OCI-LY1 (cell line): ENCODE measurements at regions not wholly inside any gene's neighbourhood (a gene's known extent, or its start where the extent isn't known, plus 50 kb on each side); places are given as distances from the start of the nearest gene placed in this dataset.

Experiments
- EZH2 ChIP-seq: fragments of 200-600 bp; sonication (generic), shearing (Covaris generic); IDR thresholded peaks from 2 replicates; pipeline ENCODE4 v1.8.0; 2017; ENCODE audit warnings: borderline replicate concordance, mixed run types, mild to moderate bottlenecking, antibody characterized with exemption, low read length, moderate library complexity, mixed read lengths
- TF ChIP-seq, protein P1 (sequence below): fragments of 200-600 bp; sonication (generic), shearing (Covaris generic); IDR thresholded peaks from 2 replicates; pipeline ENCODE4 v1.5.1; 2017; ENCODE audit warnings: mild to moderate bottlenecking, antibody characterized with exemption, low read length, moderate library complexity, mixed read lengths

DNA sequence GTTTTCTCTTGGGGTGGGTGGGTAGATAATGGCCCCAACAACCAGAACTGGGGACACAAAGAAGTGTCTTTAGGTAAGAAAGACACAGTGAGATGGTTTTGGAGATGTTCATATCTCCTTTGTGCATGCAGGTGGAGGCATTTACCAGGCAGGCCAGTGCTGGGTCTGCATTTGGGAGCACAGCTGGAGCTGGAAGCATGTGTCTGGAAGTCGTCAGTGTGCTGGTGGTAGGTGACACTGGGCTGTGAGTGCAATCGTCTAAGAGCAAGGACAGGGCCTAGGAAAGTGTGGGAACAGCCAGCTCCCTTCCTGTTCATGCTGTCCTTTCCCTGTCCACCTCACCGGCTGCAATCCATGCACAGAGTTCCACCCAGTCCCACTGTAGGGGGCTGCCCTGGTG lies 88.3 kb upstream of the ZNF32 start:
- TF ChIP-seq, protein P1, sequence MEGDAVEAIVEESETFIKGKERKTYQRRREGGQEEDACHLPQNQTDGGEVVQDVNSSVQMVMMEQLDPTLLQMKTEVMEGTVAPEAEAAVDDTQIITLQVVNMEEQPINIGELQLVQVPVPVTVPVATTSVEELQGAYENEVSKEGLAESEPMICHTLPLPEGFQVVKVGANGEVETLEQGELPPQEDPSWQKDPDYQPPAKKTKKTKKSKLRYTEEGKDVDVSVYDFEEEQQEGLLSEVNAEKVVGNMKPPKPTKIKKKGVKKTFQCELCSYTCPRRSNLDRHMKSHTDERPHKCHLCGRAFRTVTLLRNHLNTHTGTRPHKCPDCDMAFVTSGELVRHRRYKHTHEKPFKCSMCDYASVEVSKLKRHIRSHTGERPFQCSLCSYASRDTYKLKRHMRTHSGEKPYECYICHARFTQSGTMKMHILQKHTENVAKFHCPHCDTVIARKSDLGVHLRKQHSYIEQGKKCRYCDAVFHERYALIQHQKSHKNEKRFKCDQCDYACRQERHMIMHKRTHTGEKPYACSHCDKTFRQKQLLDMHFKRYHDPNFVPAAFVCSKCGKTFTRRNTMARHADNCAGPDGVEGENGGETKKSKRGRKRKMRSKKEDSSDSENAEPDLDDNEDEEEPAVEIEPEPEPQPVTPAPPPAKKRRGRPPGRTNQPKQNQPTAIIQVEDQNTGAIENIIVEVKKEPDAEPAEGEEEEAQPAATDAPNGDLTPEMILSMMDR: no peak
- no peak for TF ChIP-seq EZH2
